ENCODE measurements at regions not wholly inside any gene's neighbourhood (a gene's known extent, or its start where the extent isn't known, plus 50 kb on each side); places are given as distances from the start of the nearest gene placed in this dataset.

DNA sequence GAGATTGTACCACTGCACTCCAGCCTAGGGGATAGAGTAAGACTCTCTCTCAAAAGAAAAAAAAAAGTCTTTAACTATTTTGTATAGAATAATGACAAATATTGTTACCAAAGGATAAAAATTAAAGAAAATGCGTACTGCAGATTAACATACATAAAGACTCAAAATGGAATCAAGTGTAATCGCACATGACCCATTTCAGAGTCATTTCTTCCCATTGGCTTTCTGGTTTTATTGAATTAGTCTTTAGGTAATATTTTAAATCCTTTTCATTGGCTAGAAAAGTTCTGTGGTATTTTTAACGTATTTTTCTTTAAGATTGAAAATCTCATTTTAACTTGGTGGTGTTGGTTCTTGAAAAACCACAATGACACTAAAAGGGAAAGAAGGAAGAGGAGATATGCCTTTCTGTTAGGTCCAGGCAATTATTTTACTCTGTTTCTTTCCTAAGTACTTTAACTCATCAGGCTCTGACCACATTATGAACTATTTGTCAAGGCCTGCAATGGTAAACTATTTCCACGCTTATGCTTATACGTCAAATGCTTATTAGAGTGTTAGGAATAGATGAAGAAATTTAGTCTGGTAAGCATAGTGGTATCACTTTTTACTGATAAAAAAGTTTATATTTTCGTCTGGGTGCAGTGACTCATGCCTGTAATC, 52.3 kb downstream of the PLEKHG1 start:
- DNase-seq: no peak

DNA sequence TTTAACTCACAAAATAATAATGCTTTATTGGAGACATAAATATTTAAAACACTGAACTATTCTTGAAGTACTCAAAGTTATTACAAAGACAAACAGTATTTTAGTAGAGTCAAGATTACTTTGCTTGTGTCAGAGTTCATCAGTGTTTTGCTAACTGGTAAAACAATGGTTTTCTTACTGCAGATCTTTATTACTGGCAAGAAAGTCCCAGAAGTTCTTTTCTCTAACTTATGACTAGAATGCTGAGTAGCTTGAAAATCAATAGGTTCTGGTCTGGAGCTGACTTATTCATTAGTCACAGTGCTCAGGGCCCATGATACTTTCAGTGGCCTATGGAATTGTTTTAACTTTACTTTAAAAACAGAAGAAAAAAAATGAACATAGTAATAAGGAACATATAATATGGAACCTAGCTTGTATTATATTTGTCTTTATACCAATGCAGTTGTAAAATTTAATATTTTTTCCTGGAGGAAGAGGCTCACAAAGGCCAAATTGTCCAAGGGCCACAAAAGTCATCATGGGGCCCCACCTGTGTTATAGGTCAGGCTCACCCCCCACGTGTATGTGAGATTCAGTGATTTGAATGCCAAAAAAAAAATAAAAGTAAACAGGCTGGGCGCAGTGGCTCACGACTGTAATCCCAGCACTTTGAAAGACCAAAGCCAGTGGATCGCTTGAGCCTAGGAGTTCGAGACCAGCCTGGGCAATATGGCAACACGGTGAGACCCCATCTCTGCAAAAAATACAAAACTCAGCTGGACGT, 53.3 kb downstream of the PLEKHG1 start:
- DNase-seq: no peak

GRCh38 chr6:150654608-150655007, 54.9 kb downstream of the PLEKHG1 start:
- DNase-seq: no peak

DNA sequence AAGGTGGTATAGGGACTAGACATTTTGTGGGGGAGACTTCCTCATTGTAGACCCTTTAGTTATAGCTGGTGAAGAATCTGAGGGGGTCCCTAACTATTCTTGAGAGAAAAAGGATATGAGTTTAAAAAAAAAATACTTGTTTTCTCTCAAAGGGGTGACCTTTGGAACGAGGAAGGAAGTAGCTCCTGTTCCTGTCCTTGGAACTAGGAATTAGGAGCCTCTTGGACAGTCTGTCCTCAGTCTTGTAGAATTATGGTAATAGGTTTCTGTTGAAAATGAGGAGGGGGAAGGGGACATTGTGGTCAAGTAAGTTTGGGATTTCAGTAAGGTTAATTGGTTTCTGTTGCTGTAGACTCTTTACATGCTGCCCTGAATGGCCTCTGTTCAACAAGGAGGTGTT, 56.5 kb downstream of the PLEKHG1 start:
- DNase-seq: no peak

DNA sequence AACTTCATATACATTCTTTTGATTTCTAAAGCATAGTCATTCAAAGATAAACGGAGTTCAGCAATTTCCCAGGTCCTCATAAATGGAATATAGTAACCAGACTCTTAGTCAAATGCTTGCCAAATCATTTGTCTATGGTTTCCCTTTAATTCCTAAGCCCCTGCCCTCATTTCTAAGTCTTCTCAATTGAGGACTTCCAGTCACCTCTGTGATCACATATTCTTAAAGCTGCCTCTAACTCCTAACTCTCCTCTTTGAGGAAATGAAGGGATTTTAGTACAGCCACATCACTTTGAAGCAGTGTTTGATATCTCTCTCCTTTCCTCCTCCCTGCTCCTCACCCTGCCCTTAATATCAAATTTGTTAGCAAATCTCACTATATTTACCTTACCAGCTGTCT, 58.7 kb downstream of the PLEKHG1 start:
- no peak for DNase-seq

- DNase-seq: no peak
Observed at GRCh38 chr6:150659046-150659763, 59.5 kb downstream of the PLEKHG1 start.

DNA sequence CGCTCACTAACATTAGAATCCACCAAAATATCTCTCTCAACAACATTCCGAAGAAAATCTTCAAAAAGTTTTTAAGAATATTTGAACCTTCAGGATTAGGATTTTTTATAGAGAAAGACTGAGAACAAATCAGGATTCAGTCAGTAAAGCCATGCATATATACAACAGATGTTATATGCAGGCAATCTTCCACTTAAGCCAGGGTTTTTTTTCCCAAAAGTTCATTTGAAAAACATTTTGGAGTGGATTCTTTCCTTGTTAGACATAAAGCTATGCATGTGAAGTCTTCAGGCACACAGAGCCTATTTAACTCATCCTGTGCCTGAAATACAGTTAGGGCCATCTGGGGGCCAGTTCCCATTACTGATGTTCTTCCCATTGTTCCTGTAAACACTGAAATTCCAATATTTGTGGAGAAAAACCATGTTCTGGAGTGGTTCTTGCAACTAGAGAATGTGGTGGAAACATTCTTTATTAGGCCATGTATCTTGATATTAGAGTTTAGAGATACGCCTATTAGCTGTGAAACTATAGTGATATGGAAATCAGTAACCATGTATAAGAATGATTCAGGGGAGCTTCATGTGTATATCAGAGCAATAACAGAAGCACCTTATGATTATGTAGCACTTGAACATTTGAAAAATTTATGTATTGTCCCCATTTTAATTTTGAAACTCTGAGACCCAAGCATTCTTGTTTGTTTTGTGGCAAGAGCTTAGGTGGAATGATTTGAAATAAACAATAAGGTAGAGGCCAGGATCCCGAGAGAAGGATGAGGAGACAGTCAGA, 61.7 kb downstream of the PLEKHG1 start:
- no peak for DNase-seq

GRCh38 chr6:150662814-150663213, 63.1 kb downstream of the PLEKHG1 start:
- no peak for DNase-seq

GRCh38 chr6:150664091-150664490, 64.4 kb downstream of the PLEKHG1 start:
- DNase-seq: no peak

- DNase-seq: no peak
Observed at GRCh38 chr6:150666071-150666470, 66.4 kb downstream of the PLEKHG1 start.

- no peak for DNase-seq
Observed at GRCh38 chr6:150667359-150667758, 67.7 kb downstream of the PLEKHG1 start.

GRCh38 chr6:150667977-150668716, 68.5 kb downstream of the PLEKHG1 start:
- DNase-seq: no peak

- no peak for DNase-seq
Observed at GRCh38 chr6:150668900-150669302, 69.2 kb downstream of the PLEKHG1 start.

- no peak for DNase-seq
Observed at GRCh38 chr6:150670311-150670710, 70.6 kb downstream of the PLEKHG1 start.

- no peak for DNase-seq
Observed at GRCh38 chr6:150672800-150673199, 73.1 kb downstream of the PLEKHG1 start.

DNA sequence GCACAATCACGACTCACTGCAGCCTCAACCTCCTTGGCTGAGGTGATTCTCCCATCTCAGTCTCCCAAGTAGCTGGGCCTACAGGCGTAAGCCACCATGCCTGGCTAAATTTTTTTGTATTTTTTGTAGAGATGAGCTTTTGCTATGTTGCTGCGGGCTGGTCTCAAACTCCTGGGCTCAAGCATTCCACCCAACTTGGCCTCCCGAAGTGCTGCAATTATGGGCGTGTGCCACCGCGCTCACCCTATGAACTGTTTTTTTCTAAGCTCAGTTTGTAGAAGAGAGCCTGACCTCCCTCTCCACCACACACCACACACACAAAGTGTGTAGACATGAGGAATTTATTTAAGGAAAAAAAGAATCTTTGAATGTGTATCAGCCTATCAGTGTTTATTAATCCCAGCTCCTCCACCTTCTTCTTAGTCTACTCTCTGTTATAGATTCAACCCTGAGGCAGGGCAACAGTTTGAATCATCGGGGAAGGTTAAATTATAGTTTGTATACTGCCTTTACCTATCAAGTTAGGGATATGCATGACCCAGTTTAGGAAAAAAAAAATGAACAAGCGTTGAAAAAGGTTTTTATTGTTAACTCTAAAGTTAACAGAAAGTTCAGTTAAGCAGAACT, 74.1 kb downstream of the PLEKHG1 start:
- DNase-seq: no peak

- no peak for DNase-seq
Observed at GRCh38 chr6:150676344-150676743, 76.7 kb downstream of the PLEKHG1 start.

- DNase-seq: no peak
Observed at GRCh38 chr6:150676772-150677171, 77.1 kb downstream of the PLEKHG1 start.

GRCh38 chr6:150680510-150680909, 80.8 kb downstream of the PLEKHG1 start:
- DNase-seq: no peak

DNA sequence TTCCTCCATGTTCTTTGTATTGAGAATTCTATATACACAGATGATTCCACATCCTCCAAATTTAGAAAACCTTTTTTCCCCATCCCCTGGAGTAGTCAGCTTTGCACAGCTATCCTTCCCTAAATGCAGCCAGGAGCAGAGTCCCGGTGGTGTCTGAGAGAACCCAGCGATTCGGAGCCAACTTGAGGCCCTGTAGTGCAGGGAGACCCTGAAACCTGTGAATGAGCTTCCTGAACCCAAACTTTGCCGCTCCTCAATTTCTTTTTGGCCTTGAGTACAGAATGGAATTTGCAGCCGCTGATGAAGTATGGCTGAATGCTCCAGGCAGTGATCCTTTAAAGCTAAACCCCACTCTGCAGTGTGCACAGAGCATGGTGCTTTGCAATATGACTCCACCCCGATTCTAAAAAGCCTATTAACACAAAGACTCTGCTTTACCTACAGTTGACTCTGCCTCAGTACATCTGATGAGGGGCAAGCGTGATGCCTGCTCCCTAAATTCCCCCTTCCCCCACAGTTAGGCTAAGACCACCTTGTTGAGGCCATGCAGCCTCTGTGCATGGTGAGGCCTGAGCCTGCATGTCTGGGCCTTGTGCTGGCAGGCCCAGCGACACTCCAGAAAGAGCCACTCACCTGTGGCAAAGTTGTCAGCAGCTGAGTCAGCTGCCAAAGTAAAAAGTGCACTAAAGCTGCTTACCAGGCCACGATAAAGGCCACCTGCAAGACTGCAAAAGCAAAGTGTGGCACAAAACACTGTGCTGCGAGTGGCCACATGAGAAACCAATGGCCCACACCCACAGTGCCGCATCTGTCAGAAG, 82.1 kb downstream of the PLEKHG1 start:
- no peak for DNase-seq

GRCh38 chr6:150683320-150683719, 83.6 kb downstream of the PLEKHG1 start:
- DNase-seq: no peak
